AG04449 (cell line): ENCODE measurements at regions not wholly inside any gene's neighbourhood (a gene's known extent, or its start where the extent isn't known, plus 50 kb on each side); places are given as distances from the start of the nearest gene placed in this dataset.

ENCODE experiments used
- CTCF ChIA-PET: fragments of 350-600 bp; formaldehyde crosslinking; extraction: SDS; loops from one replicate; lab custom pipeline; 2021; ENCODE audit warnings: antibody characterized with exemption; lab: Yijun Ruan, JAX
- POLR2A ChIA-PET: fragments of 400-600, 350-600 bp; formaldehyde crosslinking; extraction: SDS; loops from one replicate; lab custom pipeline; 2020; ENCODE audit warnings: antibody characterized with exemption, inconsistent platforms; lab: Yijun Ruan, JAX
- DNase-seq: peaks from one replicate; pipeline ENCODE4 v3.0.0-alpha.2; 2010; ENCODE audit warnings: low read depth, low spot score
- H3K4me3 ChIP-seq: 2 replicates; pipeline ENCODE4 v1.5.1; 2011; ENCODE audit warnings: low read depth, mild to moderate bottlenecking, control low read depth, low read length
- CTCF ChIP-seq: IDR thresholded peaks from one replicate; pipeline ENCODE4 v1.5.1; 2011; ENCODE audit warnings: mild to moderate bottlenecking, moderate library complexity, low read length, control low read depth, inconsistent platforms; ENCODE audit not compliant: insufficient read depth; ENCODE audit errors: missing control alignments

GRCh38 chr1:5273280-5274003, 619.0 kb downstream of the AJAP1 start:
- no peak overlapping the region for H3K4me3 ChIP-seq
- DNase-seq: no peak
- ChIA-PET CTCF (no interaction called here), POLR2A (no interaction called here)
- no peak for TF ChIP-seq CTCF

- H3K4me3 ChIP-seq: no peak overlapping the region
- CTCF ChIA-PET: no interaction called here
- no peak for TF ChIP-seq CTCF
- no peak for DNase-seq
- POLR2A ChIA-PET: no interaction called here
These were observed 617.9 kb downstream of the AJAP1 start for GRCh38 chr1:5272325-5272724.

- TF ChIP-seq CTCF: no peak
- ChIA-PET POLR2A (no interaction called here), CTCF (no interaction called here)
These were observed 616.9 kb downstream of the AJAP1 start for GRCh38 chr1:5271264-5271663.

GRCh38 chr1:5269901-5270300, 615.5 kb downstream of the AJAP1 start:
- ChIA-PET CTCF (no interaction called here), POLR2A (no interaction called here)
- DNase-seq: no peak
- H3K4me3 ChIP-seq: no peak overlapping the region
- TF ChIP-seq CTCF: no peak

More at GRCh38 chr1:5271264-5271663, 616.9 kb downstream of the AJAP1 start:
- no peak for DNase-seq
- no peak overlapping the region for H3K4me3 ChIP-seq

- POLR2A ChIA-PET: no interaction called here
- DNase-seq: no peak
- no peak overlapping the region for H3K4me3 ChIP-seq
- no peak for TF ChIP-seq CTCF
- CTCF ChIA-PET: no interaction called here
These were observed 613.3 kb downstream of the AJAP1 start for GRCh38 chr1:5267603-5268235.

GRCh38 chr1:5265438-5266075, 611.1 kb downstream of the AJAP1 start:
- no peak for DNase-seq
- POLR2A ChIA-PET: no interaction called here
- no peak for TF ChIP-seq CTCF
- H3K4me3 ChIP-seq: no peak overlapping the region
- CTCF ChIA-PET: no interaction called here
